HepG2 (cell line): ENCODE measurements at regions not wholly inside any gene's neighbourhood (a gene's known extent, or its start where the extent isn't known, plus 50 kb on each side); places are given as distances from the start of the nearest gene placed in this dataset.

Experiments used
- ATAC-seq: fragments of 200-7000 bp; cut with Tn5 transposase; 3 replicates; pipeline ENCODE4 v1.9.1; 2020; ENCODE audit warnings: mild to moderate bottlenecking, moderate library complexity
- BruUV-seq: library from RNA; stranded (reverse); fragments of 400-500 nt; replicated peaks from 2 replicates; lab custom pipeline; 2021; lab: Mats Ljungman, UMichigan
- CTCF ChIA-PET: fragments of 300-600 bp; formaldehyde crosslinking; extraction: SDS; loops from one replicate; lab custom pipeline; 2021; ENCODE audit warnings: low total read pairs, inconsistent platforms, low intra/inter-chr PET ratio; lab: Yijun Ruan, JAX
- POLR2A ChIA-PET: fragments of 350-600 bp; sonication (Branson Sonifier 250); formaldehyde crosslinking; loops from one replicate; lab custom pipeline; 2020; ENCODE audit warnings: antibody characterized with exemption, inconsistent platforms; lab: Yijun Ruan, JAX
- DNase-seq: peaks from one replicate; pipeline ENCODE4 v3.0.0-alpha.2; 2015; ENCODE audit warnings: low spot score
- FAIRE-seq: peaks from 3 replicates; lab custom pipeline; 2011; peaks lifted over from hg19 to GRCh38; lab: Jason Lieb, UNC
- H2AFZ ChIP-seq: one replicate; pipeline ENCODE4 v1.6.1; 2011; ENCODE audit warnings: low read length, inconsistent platforms
- H3K27ac ChIP-seq: fragments of 300-600 bp; 3 replicates; pipeline ENCODE4 v1.8.0; 2011; ENCODE audit warnings: mixed run types, mild to moderate bottlenecking, mixed read lengths, low read length, inconsistent platforms; ENCODE audit not compliant: insufficient read depth; ENCODE audit errors: extremely low read length
- H3K27me3 ChIP-seq, 2 experiments: fragments of 200-600 bp in 1 of 2; 2 replicates in 1 of 2; 3 replicates in 1 of 2; pipeline versions ENCODE4 v1.6.0 to v1.8.0; 2011; ENCODE audit warnings: low read length in 2 of 2, mild to moderate bottlenecking in 2 of 2, moderate library complexity in 2 of 2, inconsistent platforms in 1 of 2; ENCODE audit not compliant: insufficient read depth in 2 of 2, control insufficient read depth in 1 of 2
- H3K36me3 ChIP-seq, 2 experiments: fragments of 200-600 bp in 1 of 2; replicated peaks in 1 of 2; 2 replicates in 1 of 2; 3 replicates in 1 of 2; pipeline versions ENCODE4 v1.5.1 to v1.8.0; 2011; ENCODE audit warnings: low read length in 2 of 2, inconsistent platforms in 1 of 2; ENCODE audit not compliant: insufficient read depth in 2 of 2, control insufficient read depth in 1 of 2
- H3K4me1 ChIP-seq: 2 replicates; pipeline ENCODE4 v1.5.1; 2012; ENCODE audit warnings: low read length, inconsistent platforms; ENCODE audit not compliant: insufficient read depth
- H3K4me2 ChIP-seq: 2 replicates; pipeline ENCODE4 v1.6.0; 2011; ENCODE audit warnings: low read depth, low read length, inconsistent platforms
- H3K4me3 ChIP-seq, 3 experiments: fragments of 200-600 bp in 1 of 3; sonication (generic), shearing (Covaris generic) in 1 of 3; replicated peaks in 1 of 3; 2 replicates each; pipeline ENCODE4 v1.5.1; 2011 to 2016; ENCODE audit warnings: low read length in 3 of 3, inconsistent platforms in 2 of 3, low read depth in 2 of 3, mild to moderate bottlenecking in 2 of 3, control low read depth in 1 of 3, mixed read lengths in 1 of 3; ENCODE audit not compliant: insufficient read depth in 1 of 3
- H3K79me2 ChIP-seq: one replicate; pipeline ENCODE4 v1.6.1; 2011; ENCODE audit warnings: low read length, inconsistent platforms; ENCODE audit not compliant: insufficient read depth
- H3K9ac ChIP-seq: 2 replicates; pipeline ENCODE4 v1.6.0; 2011; ENCODE audit warnings: mild to moderate bottlenecking, low read depth, low read length, inconsistent platforms; ENCODE audit not compliant: insufficient read depth
- H3K9me3 ChIP-seq: 2 replicates; pipeline ENCODE4 v1.5.1; 2012; ENCODE audit warnings: mild to moderate bottlenecking, low read length
- H4K20me1 ChIP-seq: 2 replicates; pipeline ENCODE4 v1.6.0; 2011; ENCODE audit warnings: inconsistent platforms, mild to moderate bottlenecking, low read length, moderate library complexity; ENCODE audit not compliant: insufficient read depth
- CEBPG ChIP-seq: IDR thresholded peaks from 2 replicates; pipeline ENCODE4 v1.6.1; 2016
- NCOA5 ChIP-seq: sonication (generic); formaldehyde crosslinking; IDR thresholded peaks from 2 replicates; pipeline ENCODE4 v1.4.0; 2020; ENCODE audit warnings: missing genetic modification reagents
- TCF7L2 ChIP-seq: IDR thresholded peaks from 2 replicates; pipeline ENCODE4 v1.6.1; 2011; ENCODE audit warnings: mild to moderate bottlenecking, low read depth, low read length, moderate library complexity
- ZNF253 ChIP-seq: sonication (generic); formaldehyde crosslinking; IDR thresholded peaks from 2 replicates; pipeline ENCODE4 v1.8.0; 2022; ENCODE audit warnings: mild to moderate bottlenecking, missing genetic modification reagents, borderline replicate concordance
- ZNF615 ChIP-seq: sonication (generic); formaldehyde crosslinking; IDR thresholded peaks from 2 replicates; pipeline ENCODE4 v1.5.0; 2020; ENCODE audit warnings: mild to moderate bottlenecking, missing genetic modification reagents, borderline replicate concordance
- ZNF616 ChIP-seq: sonication (generic); formaldehyde crosslinking; IDR thresholded peaks from 2 replicates; pipeline ENCODE4 v1.5.0; 2020; ENCODE audit warnings: low read depth, mild to moderate bottlenecking, missing genetic modification reagents
- WGBS: methylation state at CpG from one replicate; pipeline ENCODE4 v1.1.6; 2017; ENCODE audit warnings: low lambda C conversion rate; 5-methylcytosine and 5-hydroxymethylcytosine counted together
- in situ Hi-C: cut with HindIII; loops from 2 replicates; pipeline ENCODE4 v1.10.0; 2017; ENCODE audit warnings: low pct_unique_long_range_greater_than_20kb; ENCODE audit not compliant: extremely low pct_ligation_motif_present
- intact Hi-C: fragments of 100-400 bp; cut with micrococcal nuclease; formaldehyde crosslinking; loops from one replicate; pipeline ENCODE4 v1.10.0; 2022; ENCODE audit not compliant: unreplicated experiment
- TF ChIP-seq, protein P1 (sequence below): sonication (generic); formaldehyde crosslinking; IDR thresholded peaks from 2 replicates; pipeline ENCODE4; 2020; ENCODE audit warnings: missing genetic modification reagents, mild to moderate bottlenecking, borderline replicate concordance
- TF ChIP-seq, protein P2 (sequence below): sonication (generic); formaldehyde crosslinking; IDR thresholded peaks from 2 replicates; pipeline ENCODE4 v1.4.0; 2020; ENCODE audit warnings: mild to moderate bottlenecking, low read depth, missing genetic modification reagents
- TF ChIP-seq, protein P3 (sequence below): IDR thresholded peaks from 2 replicates; pipeline ENCODE4 v1.4.0; 2020; ENCODE audit warnings: mild to moderate bottlenecking, missing genetic modification reagents
- TF ChIP-seq, protein P4 (sequence below): sonication (generic); formaldehyde crosslinking; IDR thresholded peaks from 2 replicates; pipeline ENCODE4 v1.5.0; 2020; ENCODE audit warnings: mild to moderate bottlenecking, missing genetic modification reagents
- TF ChIP-seq, protein P5 (sequence below): sonication (generic); formaldehyde crosslinking; IDR thresholded peaks from 2 replicates; pipeline ENCODE4 v1.4.0; 2020; ENCODE audit warnings: missing genetic modification reagents, borderline replicate concordance

DNA sequence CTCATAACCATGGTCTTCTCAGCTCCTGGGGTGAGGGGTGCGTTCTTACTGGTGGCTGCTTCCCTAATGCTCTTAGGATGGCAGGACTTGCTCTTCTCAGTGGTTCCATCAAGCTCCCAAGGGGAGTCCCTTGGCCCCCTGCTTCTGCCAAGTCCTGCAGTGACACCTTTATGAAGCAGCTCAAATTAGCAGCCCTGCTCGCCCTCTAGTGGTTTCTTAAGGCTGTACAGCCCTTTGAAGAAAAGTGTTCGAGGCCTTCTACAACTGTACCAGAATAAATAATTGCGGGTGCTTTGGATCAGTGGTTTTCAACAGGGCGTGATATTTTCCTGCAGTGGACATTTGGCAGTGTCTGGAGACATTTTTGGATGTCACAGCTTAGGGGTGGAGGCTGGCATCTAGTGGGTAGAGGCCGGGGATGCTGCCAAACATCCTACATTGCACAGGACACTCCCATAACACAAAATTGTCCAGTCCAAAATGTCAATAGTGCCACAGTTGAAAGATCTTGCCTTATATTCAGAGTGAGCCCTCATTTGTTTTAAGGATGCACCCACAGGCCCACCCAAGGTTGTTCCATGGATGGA, 204.7 kb upstream of the S100G start (continued):
- TF ChIP-seq, protein P1, sequence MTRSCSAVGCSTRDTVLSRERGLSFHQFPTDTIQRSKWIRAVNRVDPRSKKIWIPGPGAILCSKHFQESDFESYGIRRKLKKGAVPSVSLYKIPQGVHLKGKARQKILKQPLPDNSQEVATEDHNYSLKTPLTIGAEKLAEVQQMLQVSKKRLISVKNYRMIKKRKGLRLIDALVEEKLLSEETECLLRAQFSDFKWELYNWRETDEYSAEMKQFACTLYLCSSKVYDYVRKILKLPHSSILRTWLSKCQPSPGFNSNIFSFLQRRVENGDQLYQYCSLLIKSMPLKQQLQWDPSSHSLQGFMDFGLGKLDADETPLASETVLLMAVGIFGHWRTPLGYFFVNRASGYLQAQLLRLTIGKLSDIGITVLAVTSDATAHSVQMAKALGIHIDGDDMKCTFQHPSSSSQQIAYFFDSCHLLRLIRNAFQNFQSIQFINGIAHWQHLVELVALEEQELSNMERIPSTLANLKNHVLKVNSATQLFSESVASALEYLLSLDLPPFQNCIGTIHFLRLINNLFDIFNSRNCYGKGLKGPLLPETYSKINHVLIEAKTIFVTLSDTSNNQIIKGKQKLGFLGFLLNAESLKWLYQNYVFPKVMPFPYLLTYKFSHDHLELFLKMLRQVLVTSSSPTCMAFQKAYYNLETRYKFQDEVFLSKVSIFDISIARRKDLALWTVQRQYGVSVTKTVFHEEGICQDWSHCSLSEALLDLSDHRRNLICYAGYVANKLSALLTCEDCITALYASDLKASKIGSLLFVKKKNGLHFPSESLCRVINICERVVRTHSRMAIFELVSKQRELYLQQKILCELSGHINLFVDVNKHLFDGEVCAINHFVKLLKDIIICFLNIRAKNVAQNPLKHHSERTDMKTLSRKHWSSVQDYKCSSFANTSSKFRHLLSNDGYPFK (CRISPR knock-in tag) = no peak

DNA sequence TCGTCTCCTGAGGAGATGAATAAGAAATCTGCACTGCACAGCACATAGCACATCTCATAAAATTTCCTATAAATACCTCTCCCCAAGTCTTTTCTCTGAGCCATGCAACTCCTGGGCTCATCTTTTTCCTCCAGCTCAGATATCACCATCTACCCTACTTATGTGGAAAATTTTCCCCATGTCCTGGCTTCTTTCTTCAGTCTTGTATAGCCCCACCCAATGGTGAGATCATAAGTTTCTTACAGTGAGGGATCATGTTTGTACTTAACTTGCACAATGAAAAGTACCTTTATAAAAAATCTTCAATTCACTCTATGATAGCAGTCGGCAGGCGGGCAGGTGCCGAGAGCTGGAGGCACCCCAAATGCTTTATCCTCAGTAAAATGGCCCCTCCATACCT, 198.6 kb upstream of the S100G start:
- Histone ChIP-seq H3K9ac (no peak overlapping the region), H3K4me3 (no peak overlapping the region), H3K27me3 (no peaks in the 10 kb centered on the region), H3K4me1 (no peaks in the 10 kb centered on the region), H3K9me3 (no peaks in the 10 kb centered on the region), H3K4me2 (no peak overlapping the region), H2AFZ (no peak overlapping the region), H3K27ac (no peak overlapping the region), H4K20me1 (no peaks in the 10 kb centered on the region), H3K79me2 (no peaks in the 10 kb centered on the region), H3K36me3 (no peaks in the 10 kb centered on the region)
- POLR2A ChIA-PET = no interaction called here
- 92% methylated on average over 4 of the region's 4 CpGs for WGBS
- in situ Hi-C loops = loop anchor here (25.0 kb wide), 1 partner anchor 211 kb away; the partner anchor contains the start of gene S100G
- no peak for FAIRE-seq
- CTCF ChIA-PET = no interaction called here
- ATAC-seq = no peak
- BruUV-seq = no TSS peak
- DNase-seq = no peak
- intact Hi-C loops = no loop called here
- no peak for TF ChIP-seq ZNF253 (CRISPR knock-in tag)
- TF ChIP-seq CEBPG (CRISPR knock-in tag) = no peak
- TF ChIP-seq, protein P2, sequence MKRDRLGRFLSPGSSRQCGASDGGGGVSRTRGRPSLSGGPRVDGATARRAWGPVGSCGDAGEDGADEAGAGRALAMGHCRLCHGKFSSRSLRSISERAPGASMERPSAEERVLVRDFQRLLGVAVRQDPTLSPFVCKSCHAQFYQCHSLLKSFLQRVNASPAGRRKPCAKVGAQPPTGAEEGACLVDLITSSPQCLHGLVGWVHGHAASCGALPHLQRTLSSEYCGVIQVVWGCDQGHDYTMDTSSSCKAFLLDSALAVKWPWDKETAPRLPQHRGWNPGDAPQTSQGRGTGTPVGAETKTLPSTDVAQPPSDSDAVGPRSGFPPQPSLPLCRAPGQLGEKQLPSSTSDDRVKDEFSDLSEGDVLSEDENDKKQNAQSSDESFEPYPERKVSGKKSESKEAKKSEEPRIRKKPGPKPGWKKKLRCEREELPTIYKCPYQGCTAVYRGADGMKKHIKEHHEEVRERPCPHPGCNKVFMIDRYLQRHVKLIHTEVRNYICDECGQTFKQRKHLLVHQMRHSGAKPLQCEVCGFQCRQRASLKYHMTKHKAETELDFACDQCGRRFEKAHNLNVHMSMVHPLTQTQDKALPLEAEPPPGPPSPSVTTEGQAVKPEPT (CRISPR knock-in tag) = no peak
- no peak for TF ChIP-seq ZNF616 (CRISPR knock-in tag)
- TF ChIP-seq TCF7L2 = no peak
- TF ChIP-seq, protein P3, sequence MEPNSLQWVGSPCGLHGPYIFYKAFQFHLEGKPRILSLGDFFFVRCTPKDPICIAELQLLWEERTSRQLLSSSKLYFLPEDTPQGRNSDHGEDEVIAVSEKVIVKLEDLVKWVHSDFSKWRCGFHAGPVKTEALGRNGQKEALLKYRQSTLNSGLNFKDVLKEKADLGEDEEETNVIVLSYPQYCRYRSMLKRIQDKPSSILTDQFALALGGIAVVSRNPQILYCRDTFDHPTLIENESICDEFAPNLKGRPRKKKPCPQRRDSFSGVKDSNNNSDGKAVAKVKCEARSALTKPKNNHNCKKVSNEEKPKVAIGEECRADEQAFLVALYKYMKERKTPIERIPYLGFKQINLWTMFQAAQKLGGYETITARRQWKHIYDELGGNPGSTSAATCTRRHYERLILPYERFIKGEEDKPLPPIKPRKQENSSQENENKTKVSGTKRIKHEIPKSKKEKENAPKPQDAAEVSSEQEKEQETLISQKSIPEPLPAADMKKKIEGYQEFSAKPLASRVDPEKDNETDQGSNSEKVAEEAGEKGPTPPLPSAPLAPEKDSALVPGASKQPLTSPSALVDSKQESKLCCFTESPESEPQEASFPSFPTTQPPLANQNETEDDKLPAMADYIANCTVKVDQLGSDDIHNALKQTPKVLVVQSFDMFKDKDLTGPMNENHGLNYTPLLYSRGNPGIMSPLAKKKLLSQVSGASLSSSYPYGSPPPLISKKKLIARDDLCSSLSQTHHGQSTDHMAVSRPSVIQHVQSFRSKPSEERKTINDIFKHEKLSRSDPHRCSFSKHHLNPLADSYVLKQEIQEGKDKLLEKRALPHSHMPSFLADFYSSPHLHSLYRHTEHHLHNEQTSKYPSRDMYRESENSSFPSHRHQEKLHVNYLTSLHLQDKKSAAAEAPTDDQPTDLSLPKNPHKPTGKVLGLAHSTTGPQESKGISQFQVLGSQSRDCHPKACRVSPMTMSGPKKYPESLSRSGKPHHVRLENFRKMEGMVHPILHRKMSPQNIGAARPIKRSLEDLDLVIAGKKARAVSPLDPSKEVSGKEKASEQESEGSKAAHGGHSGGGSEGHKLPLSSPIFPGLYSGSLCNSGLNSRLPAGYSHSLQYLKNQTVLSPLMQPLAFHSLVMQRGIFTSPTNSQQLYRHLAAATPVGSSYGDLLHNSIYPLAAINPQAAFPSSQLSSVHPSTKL (CRISPR knock-in tag) = no peak
- TF ChIP-seq, protein P4, sequence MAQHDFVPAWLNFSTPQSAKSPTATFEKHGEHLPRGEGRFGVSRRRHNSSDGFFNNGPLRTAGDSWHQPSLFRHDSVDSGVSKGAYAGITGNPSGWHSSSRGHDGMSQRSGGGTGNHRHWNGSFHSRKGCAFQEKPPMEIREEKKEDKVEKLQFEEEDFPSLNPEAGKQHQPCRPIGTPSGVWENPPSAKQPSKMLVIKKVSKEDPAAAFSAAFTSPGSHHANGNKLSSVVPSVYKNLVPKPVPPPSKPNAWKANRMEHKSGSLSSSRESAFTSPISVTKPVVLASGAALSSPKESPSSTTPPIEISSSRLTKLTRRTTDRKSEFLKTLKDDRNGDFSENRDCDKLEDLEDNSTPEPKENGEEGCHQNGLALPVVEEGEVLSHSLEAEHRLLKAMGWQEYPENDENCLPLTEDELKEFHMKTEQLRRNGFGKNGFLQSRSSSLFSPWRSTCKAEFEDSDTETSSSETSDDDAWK = no peak
- no peak for TF ChIP-seq ZNF615 (CRISPR knock-in tag)
- TF ChIP-seq NCOA5 (CRISPR knock-in tag) = no peak
- TF ChIP-seq, protein P5, sequence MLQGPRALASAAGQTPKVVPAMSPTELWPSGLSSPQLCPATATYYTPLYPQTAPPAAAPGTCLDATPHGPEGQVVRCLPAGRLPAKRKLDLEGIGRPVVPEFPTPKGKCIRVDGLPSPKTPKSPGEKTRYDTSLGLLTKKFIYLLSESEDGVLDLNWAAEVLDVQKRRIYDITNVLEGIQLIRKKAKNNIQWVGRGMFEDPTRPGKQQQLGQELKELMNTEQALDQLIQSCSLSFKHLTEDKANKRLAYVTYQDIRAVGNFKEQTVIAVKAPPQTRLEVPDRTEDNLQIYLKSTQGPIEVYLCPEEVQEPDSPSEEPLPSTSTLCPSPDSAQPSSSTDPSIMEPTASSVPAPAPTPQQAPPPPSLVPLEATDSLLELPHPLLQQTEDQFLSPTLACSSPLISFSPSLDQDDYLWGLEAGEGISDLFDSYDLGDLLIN (CRISPR knock-in tag) = no peak
